ENCODE measurements at regions not wholly inside any gene's neighbourhood (a gene's known extent, or its start where the extent isn't known, plus 50 kb on each side); places are given as distances from the start of the nearest gene placed in this dataset.

DNA sequence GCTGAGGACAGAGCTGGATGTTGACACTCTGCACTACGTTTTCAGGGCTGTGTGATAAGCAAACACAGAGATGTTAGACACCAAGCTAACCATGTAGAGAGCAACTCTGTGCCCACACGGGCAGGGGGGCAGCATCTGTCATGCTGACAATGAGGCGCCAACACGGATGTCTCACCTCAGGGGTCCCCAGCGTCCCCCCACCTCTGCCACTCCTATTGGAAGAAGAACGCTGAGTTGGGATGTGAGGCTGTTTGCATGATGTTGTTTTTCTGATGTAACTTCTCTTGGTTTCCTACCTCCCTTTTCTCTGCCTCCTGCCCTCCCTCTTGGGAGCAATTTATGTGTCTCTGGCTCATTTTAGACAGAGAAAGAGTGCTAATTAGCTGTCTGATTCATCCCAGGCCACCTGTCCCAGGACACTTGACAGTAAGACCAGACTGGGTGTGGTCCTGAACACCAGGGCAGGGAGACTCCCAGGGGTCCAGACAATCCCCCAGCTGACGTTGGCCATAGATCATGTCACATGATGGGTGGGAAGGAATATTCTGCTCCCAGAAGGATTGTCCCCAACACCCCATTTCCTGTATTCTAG lies 89.2 kb upstream of the NCAM1 start:
- Histone ChIP-seq H3K4me2 (no peak overlapping the region), H3K27ac (no peak overlapping the region), H3K9ac (no peak overlapping the region), H3K27me3 (ENCODE audit: insufficient read depth, low read depth) (no peaks in the 10 kb centered on the region), H3K36me3 (ENCODE audit: insufficient read depth) (no peaks in the 10 kb centered on the region), H3K4me1 (ENCODE audit: low read depth, poor library complexity, severe bottlenecking) (no peaks in the 10 kb centered on the region), H3K4me3 (IDR thresholded peaks at IDR 0.05; ENCODE audit: insufficient read depth, low read depth, low read length) (no peak overlapping the region), H3K79me2 (ENCODE audit: insufficient read depth, low read depth) (no peaks in the 10 kb centered on the region), H2AFZ (ENCODE audit: low read depth) (no peak overlapping the region), H4K20me1 (ENCODE audit: insufficient read depth) (no peaks in the 10 kb centered on the region)
- TF ChIP-seq, protein P1, sequence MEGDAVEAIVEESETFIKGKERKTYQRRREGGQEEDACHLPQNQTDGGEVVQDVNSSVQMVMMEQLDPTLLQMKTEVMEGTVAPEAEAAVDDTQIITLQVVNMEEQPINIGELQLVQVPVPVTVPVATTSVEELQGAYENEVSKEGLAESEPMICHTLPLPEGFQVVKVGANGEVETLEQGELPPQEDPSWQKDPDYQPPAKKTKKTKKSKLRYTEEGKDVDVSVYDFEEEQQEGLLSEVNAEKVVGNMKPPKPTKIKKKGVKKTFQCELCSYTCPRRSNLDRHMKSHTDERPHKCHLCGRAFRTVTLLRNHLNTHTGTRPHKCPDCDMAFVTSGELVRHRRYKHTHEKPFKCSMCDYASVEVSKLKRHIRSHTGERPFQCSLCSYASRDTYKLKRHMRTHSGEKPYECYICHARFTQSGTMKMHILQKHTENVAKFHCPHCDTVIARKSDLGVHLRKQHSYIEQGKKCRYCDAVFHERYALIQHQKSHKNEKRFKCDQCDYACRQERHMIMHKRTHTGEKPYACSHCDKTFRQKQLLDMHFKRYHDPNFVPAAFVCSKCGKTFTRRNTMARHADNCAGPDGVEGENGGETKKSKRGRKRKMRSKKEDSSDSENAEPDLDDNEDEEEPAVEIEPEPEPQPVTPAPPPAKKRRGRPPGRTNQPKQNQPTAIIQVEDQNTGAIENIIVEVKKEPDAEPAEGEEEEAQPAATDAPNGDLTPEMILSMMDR (conservative IDR thresholded peaks at IDR 0.05; ENCODE audit: low read depth, low read length): no peak

DNA sequence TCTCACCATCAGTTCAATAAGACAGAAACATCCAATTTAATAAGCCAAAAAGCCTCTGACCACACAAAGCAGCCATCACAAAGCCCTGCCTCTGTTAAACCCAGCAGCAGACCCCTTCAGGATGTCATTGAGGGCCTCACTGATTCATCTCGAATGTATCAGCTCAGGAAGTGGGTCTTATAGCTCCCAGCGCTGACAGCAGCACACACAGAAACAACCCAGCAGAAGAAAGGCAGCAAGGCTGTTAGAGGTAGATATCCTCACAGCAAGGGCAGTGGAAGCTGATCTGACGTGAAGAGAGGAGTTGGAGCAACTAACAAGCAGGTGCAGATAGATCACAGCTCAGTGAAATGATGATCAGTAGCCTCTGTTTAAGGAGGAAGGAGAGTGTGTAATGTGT lies 86.2 kb upstream of the NCAM1 start:
- Histone ChIP-seq H2AFZ (ENCODE audit: low read depth) (no peak overlapping the region), H3K27me3 (ENCODE audit: insufficient read depth, low read depth) (no peaks in the 10 kb centered on the region), H3K27ac (no peak overlapping the region), H4K20me1 (ENCODE audit: insufficient read depth) (no peaks in the 10 kb centered on the region), H3K4me1 (ENCODE audit: low read depth, poor library complexity, severe bottlenecking) (no peaks in the 10 kb centered on the region), H3K9ac (no peak overlapping the region), H3K4me3 (IDR thresholded peaks at IDR 0.05; ENCODE audit: insufficient read depth, low read depth, low read length) (no peak overlapping the region), H3K36me3 (ENCODE audit: insufficient read depth) (no peaks in the 10 kb centered on the region), H3K4me2 (no peak overlapping the region), H3K79me2 (ENCODE audit: insufficient read depth, low read depth) (no peaks in the 10 kb centered on the region)
- TF ChIP-seq, protein P1 (conservative IDR thresholded peaks at IDR 0.05; ENCODE audit: low read depth, low read length): no peak

DNA sequence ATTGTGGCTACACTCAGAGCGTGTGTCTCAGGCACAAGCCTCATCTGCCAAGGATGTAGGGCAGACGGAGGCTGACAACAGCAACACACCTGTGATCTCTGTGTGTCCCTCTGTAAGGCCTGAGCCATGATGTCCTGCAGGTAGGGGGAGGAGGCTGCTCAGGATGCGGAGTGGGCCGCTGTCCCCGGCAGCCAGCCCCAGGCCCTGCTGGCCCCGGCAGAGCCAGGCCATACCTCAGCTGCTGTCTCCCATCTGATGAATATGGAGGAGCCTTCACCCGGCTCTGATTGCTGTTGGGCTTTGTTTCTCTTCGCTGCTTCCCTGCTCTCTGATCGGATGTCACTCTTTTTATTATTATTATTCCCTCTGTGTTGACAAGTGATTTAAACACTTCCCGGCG lies 83.6 kb upstream of the NCAM1 start:
- Histone ChIP-seq H3K79me2 (ENCODE audit: insufficient read depth, low read depth) (no peaks in the 10 kb centered on the region), H2AFZ (ENCODE audit: low read depth) (no peak overlapping the region), H3K4me3 (IDR thresholded peaks at IDR 0.05; ENCODE audit: insufficient read depth, low read depth, low read length) (no peak overlapping the region), H3K27ac (no peak overlapping the region), H3K27me3 (ENCODE audit: insufficient read depth, low read depth) (no peaks in the 10 kb centered on the region), H3K4me2 (no peak overlapping the region), H3K9ac (no peak overlapping the region), H4K20me1 (ENCODE audit: insufficient read depth) (no peaks in the 10 kb centered on the region), H3K4me1 (ENCODE audit: low read depth, poor library complexity, severe bottlenecking) (no peaks in the 10 kb centered on the region), H3K36me3 (ENCODE audit: insufficient read depth) (no peaks in the 10 kb centered on the region)
- TF ChIP-seq, protein P1 (conservative IDR thresholded peaks at IDR 0.05; ENCODE audit: low read depth, low read length): no peak

DNA sequence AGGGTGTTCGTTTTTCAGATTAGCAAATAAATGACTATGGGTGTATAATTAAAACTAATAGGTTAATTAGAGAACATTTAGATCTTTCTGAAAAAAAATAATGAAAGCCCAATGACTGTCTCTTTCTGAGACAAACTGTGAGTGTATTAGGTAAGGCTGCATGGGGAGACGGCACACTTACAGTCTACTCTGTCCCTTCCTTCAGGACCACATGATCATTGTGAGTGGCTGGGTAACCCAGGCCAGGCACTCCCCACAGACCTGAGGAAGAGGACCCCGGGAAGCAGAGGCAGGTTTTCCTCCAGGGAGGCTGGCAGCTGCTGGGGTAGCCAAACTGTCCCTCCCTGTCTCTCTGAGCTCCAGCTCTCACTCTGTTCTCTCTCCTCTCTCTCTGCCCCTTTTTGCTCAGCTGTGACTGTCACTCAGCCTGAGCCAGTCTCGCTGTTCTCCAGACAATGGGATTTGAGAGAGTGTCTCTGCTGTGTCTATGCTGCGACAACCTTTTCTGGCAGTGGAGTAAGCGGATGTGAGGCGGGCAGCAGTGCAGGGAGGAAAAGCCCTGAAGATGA lies 83.1 kb upstream of the NCAM1 start:
- Histone ChIP-seq H3K4me2 (no peak overlapping the region), H3K4me1 (ENCODE audit: low read depth, poor library complexity, severe bottlenecking) (no peaks in the 10 kb centered on the region), H2AFZ (ENCODE audit: low read depth) (no peak overlapping the region), H3K27ac (no peak overlapping the region), H3K9ac (no peak overlapping the region), H4K20me1 (ENCODE audit: insufficient read depth) (no peaks in the 10 kb centered on the region), H3K4me3 (IDR thresholded peaks at IDR 0.05; ENCODE audit: insufficient read depth, low read depth, low read length) (no peak overlapping the region), H3K27me3 (ENCODE audit: insufficient read depth, low read depth) (no peaks in the 10 kb centered on the region), H3K79me2 (ENCODE audit: insufficient read depth, low read depth) (no peaks in the 10 kb centered on the region), H3K36me3 (ENCODE audit: insufficient read depth) (no peaks in the 10 kb centered on the region)
- TF ChIP-seq, protein P1 (conservative IDR thresholded peaks at IDR 0.05; ENCODE audit: low read depth, low read length): no peak
